GM12872 (cell line): ENCODE measurements at regions not wholly inside any gene's neighbourhood (a gene's known extent, or its start where the extent isn't known, plus 50 kb on each side); places are given as distances from the start of the nearest gene placed in this dataset.

ENCODE experiments used
- TF ChIP-seq, protein P1 (sequence below): IDR thresholded peaks from 3 replicates; pipeline ENCODE4 v1.5.1; 2011; ENCODE audit warnings: low read depth, mild to moderate bottlenecking, low read length, moderate library complexity; ENCODE audit not compliant: insufficient read depth

- TF ChIP-seq, protein P1, sequence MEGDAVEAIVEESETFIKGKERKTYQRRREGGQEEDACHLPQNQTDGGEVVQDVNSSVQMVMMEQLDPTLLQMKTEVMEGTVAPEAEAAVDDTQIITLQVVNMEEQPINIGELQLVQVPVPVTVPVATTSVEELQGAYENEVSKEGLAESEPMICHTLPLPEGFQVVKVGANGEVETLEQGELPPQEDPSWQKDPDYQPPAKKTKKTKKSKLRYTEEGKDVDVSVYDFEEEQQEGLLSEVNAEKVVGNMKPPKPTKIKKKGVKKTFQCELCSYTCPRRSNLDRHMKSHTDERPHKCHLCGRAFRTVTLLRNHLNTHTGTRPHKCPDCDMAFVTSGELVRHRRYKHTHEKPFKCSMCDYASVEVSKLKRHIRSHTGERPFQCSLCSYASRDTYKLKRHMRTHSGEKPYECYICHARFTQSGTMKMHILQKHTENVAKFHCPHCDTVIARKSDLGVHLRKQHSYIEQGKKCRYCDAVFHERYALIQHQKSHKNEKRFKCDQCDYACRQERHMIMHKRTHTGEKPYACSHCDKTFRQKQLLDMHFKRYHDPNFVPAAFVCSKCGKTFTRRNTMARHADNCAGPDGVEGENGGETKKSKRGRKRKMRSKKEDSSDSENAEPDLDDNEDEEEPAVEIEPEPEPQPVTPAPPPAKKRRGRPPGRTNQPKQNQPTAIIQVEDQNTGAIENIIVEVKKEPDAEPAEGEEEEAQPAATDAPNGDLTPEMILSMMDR = no peak
Observed at GRCh38 chr18:30862900-30863299, 179.6 kb downstream of the DSC3 start.

DNA sequence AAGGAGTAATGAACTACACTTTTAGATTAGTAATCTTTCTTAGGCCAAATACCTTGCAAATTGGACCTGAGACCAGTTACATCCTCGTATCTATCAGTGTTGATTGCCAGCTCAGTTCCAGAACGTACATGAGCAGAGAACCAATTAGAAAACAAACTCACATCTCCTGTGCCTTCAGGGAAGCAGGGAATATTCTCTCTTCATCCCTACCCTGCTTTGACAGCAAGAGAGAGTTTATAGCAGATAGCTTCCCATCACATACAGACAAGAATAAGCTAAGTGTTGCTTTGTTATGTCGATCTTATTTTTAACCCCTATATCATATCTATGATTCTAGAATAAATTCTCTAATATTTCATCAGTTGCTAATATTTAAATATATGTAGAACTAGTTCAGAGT lies 181.8 kb downstream of the DSC3 start:
- TF ChIP-seq, protein P1 = no peak

GRCh38 chr18:30859036-30859435 lies 183.5 kb downstream of the DSC3 start:
- TF ChIP-seq, protein P1 = no peak

DNA sequence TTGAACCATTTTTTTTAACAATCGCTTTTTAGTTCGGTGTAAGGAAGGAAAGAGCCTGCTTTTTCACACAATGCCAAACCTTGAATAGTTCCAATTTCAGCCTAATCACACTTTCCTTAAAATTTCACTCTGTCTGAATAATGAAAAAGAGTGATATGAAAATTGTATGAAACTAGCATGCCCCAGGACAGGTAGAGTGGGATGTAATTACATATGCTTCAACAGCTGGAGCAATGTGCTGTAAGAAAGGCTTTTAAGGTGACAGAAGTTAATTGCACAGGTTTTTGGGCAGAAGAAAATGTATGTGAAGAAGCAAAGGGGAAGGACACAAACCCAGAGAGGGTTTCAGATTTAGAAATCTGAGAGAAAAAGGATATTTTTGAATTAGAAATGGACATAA lies 184.0 kb downstream of the DSC3 start:
- TF ChIP-seq, protein P1 = no peak

DNA sequence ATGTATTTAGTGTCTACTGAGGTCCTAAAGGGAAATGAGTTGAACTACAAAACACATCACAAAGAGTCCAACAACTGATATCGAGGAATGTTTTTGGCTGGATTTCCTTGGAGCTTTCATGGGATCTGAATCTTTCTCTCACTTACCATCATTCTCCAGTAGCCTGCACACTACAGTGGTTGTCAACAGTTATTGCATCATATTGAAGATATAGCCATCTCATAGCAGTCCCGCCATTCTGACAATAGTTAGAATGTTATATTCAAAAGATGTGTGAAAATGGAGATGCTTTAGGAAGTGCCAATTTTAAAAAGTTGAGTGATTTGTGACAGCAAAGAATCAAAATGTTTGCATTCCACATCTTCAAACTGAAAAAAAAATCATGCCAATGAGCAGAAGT lies 186.8 kb downstream of the DSC3 start:
- TF ChIP-seq, protein P1 = no peak

GRCh38 chr18:30852980-30853379 lies 189.6 kb downstream of the DSC3 start:
- TF ChIP-seq, protein P1 = no peak

- TF ChIP-seq, protein P1 = no peak
Observed at GRCh38 chr18:30852541-30852940, 190.0 kb downstream of the DSC3 start.

- TF ChIP-seq, protein P1 = no peak
Observed at GRCh38 chr18:30828700-30829099, 213.8 kb downstream of the DSC3 start.
